ENCODE measurements at regions not wholly inside any gene's neighbourhood (a gene's known extent, or its start where the extent isn't known, plus 50 kb on each side); places are given as distances from the start of the nearest gene placed in this dataset.

- TF ChIP-seq CTCF (IDR thresholded peaks at IDR 0.05) (no peak), POLR2A (IDR thresholded peaks at IDR 0.05) (no peak)
Measured at GRCh38 chr3:86149054-86149453, 841.9 kb downstream of the VGLL3 start.

Data from testis (tissue), 2 donors.